Prostate gland (tissue), 2 donors: ENCODE measurements at regions not wholly inside any gene's neighbourhood (a gene's known extent, or its start where the extent isn't known, plus 50 kb on each side); places are given as distances from the start of the nearest gene placed in this dataset.

ENCODE experiments used
- DNase-seq: peaks from one replicate; pipeline ENCODE4 v3.0.0-alpha.2; 2019; ENCODE audit warnings: low spot score
- H3K27ac ChIP-seq, 2 donors: fragments of 200-600 bp; sonication (generic); 2 replicates each; pipeline ENCODE4 v1.5.1; 2017 to 2019
- H3K27me3 ChIP-seq: fragments of 200-600 bp; sonication (generic); replicated peaks from 2 replicates; pipeline ENCODE4 v1.5.1; 2019; ENCODE audit not compliant: insufficient read depth
- H3K36me3 ChIP-seq, 2 donors: fragments of 200-600 bp; sonication (generic); 1 replicate in 1 of 2; 2 replicates in 1 of 2; pipeline versions ENCODE4 v1.5.1 to v1.8.1; 2017 to 2019
- H3K4me1 ChIP-seq: fragments of 200-600 bp; sonication (generic); replicated peaks from 2 replicates; pipeline ENCODE4 v1.5.1; 2019
- H3K4me3 ChIP-seq, 2 donors: fragments of 200-600 bp; sonication (generic); 2 replicates each; pipeline ENCODE4 v1.5.1; 2017 to 2019
- H3K9me3 ChIP-seq: fragments of 200-600 bp; sonication (generic); 2 replicates; pipeline ENCODE4 v1.5.1; 2017
- POLR2A ChIP-seq: fragments of 450-650 bp; IDR thresholded peaks from one replicate; pipeline ENCODE4 v1.6.1; 2016; ENCODE audit warnings: antibody characterized with exemption, mild to moderate bottlenecking
- POLR2AphosphoS5 ChIP-seq: sonication (generic); formaldehyde crosslinking; IDR thresholded peaks from one replicate; pipeline ENCODE4 v1.6.1; 2017; ENCODE audit warnings: antibody characterized with exemption
- WGBS: methylation state at CpG from one replicate; pipeline ENCODE4 v1.1.5; 2018; 5-methylcytosine and 5-hydroxymethylcytosine counted together
- intact Hi-C: fragments of 100-400 bp; cut with DNase I; formaldehyde crosslinking; loops from one replicate; pipeline ENCODE4 v1.14.2; 2022
- TF ChIP-seq, protein P1 (sequence below), 4 experiments: fragments of 200-600 bp in 2 of 4; fragments of 450-650 bp in 2 of 4; sonication (generic) in 2 of 4; IDR thresholded peaks; 1 replicate in 3 of 4; 2 replicates in 1 of 4; pipeline ENCODE4 v1.5.1; 2016 to 2019; ENCODE audit warnings: antibody characterized with exemption in 4 of 4, mild to moderate bottlenecking in 2 of 4, moderate library complexity in 2 of 4

DNA sequence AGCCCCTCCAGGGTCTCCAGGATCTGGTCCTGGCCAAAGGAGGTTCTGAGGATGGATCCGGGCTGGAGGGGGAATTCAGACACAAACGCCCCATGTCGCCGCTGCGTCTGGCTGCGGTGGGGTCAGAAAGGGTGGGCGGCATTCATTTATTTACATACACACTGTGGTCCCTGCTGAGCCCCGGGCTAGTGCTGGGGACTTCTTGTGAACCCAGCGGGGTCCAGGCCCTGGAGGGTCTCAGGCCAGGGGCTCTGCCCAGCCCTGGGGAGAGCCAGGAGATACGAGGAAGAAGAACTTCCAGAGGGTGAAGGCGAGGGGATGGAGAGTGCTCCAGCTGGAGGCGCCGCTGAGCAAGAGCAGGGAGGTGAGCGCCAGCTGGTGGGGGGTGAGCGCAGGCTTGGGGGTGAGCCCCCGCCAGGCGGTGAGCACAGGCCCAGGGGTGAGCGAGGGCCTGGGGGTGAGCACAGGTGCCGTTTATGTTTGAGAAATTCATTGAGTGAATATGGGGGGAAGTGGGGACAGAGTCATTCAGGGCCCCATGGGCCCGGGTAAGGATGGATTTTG, 68.1 kb downstream of the NCOR2 start:
- no peaks in the 10 kb centered on the region for H3K36me3 ChIP-seq
- H3K4me1 ChIP-seq, result peaks cover 32% of the 10 kb centered on the region
- peak overlapping the region; percentile 52 to 66 for H3K27ac ChIP-seq
- 76% methylated on average over 20 of the region's 20 CpGs for WGBS
- TF ChIP-seq POLR2A (no peak), POLR2AphosphoS5 (no peak)
- TF ChIP-seq, protein P1, sequence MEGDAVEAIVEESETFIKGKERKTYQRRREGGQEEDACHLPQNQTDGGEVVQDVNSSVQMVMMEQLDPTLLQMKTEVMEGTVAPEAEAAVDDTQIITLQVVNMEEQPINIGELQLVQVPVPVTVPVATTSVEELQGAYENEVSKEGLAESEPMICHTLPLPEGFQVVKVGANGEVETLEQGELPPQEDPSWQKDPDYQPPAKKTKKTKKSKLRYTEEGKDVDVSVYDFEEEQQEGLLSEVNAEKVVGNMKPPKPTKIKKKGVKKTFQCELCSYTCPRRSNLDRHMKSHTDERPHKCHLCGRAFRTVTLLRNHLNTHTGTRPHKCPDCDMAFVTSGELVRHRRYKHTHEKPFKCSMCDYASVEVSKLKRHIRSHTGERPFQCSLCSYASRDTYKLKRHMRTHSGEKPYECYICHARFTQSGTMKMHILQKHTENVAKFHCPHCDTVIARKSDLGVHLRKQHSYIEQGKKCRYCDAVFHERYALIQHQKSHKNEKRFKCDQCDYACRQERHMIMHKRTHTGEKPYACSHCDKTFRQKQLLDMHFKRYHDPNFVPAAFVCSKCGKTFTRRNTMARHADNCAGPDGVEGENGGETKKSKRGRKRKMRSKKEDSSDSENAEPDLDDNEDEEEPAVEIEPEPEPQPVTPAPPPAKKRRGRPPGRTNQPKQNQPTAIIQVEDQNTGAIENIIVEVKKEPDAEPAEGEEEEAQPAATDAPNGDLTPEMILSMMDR (IDR thresholded peaks at IDR 0.05), result no peak
- no peak overlapping the region for H3K4me3 ChIP-seq
- no peaks in the 10 kb centered on the region for H3K9me3 ChIP-seq
- H3K27me3 ChIP-seq, result no peaks in the 10 kb centered on the region
- no peak for DNase-seq
- intact Hi-C loops, result loop anchor here (5.0 kb wide), 1 partner anchor 42 kb away; no protein-coding TSS in a partner anchor

DNA sequence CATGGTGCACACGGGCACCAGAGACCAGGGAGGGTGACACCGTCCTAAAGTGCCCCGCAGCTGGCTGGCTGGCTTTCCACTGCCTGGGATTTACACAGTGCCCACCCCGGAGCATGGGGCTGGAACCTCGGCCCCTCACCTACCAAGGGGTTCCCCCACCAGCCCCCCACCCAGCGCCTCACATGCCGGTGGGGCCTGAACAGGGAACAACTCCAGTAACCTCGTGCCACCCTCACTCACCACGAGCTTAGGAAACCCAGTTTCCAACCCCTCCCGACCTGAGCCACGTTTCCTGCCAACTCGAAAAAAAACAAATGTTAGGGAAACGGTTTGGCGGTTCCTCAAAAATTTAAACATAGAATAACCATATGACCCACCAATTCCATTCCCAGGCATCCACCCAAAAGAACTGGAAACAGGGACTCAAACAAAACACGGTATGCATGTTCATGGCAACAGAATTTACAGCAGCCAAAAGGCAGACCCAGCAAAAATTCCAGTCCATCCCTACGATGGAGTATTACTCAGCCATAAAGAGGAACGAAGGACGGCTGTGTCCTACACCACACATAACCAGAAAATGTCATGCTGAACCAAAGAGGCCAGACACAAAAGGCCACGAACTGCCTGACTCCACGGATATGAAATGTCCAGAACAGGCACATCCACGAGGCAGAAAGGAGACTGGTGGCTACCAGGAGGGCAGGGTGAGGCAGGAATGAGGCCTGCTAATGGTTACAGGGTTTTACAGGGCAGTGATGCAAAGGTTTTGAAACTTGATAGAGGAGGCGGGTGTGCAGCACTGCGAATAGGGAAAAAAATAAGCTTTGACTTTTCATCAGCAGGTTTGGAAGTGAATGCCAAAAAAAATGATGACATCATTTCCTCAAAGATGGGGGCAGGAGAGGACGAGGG, 68.9 kb downstream of the NCOR2 start:
- Histone ChIP-seq H3K4me3 (no peak overlapping the region), H3K27ac (peak overlapping the region; percentile 52 to 66), H3K36me3 (no peaks in the 10 kb centered on the region), H3K27me3 (no peaks in the 10 kb centered on the region), H3K4me1 (peaks cover 31% of the 10 kb centered on the region), H3K9me3 (no peaks in the 10 kb centered on the region)
- WGBS, result 35% methylated on average over 23 of the region's 24 CpGs
- intact Hi-C loops, result loop anchor here (5.0 kb wide), 1 partner anchor 41 kb away; no protein-coding TSS in a partner anchor
- no peak for DNase-seq
- TF ChIP-seq POLR2A, result no peak
- no peak for TF ChIP-seq POLR2AphosphoS5
- TF ChIP-seq, protein P1 (IDR thresholded peaks at IDR 0.05), result no peak

DNA sequence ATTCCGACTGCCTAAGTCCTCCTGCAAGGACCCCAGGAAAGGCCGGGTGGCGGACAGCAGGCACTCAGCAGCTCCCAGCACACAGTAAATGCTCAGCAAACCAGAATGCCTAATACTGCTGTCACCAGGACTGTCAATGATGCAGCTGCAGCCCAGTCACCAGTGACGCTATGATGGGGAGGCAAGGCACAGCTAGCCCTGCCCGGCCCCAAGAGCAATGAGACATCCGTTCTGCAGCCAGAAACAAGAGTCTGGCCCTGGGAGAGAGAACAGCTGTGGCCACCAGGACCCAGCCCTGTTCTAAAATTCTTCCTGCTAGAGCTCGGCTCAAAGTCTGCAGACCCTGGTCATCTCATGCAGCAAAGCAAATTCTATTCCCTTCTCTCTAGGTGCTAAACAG, 69.8 kb downstream of the NCOR2 start:
- Histone ChIP-seq H3K4me3 (no peak overlapping the region), H3K36me3 (no peaks in the 10 kb centered on the region), H3K4me1 (peaks cover 31% of the 10 kb centered on the region), H3K27me3 (no peaks in the 10 kb centered on the region), H3K9me3 (no peaks in the 10 kb centered on the region), H3K27ac (peak overlapping the region; percentile 52 to 66)
- intact Hi-C loops, result loop anchor here (5.0 kb wide), 1 partner anchor 40 kb away; no protein-coding TSS in a partner anchor
- no peak for DNase-seq
- TF ChIP-seq, protein P1 (IDR thresholded peaks at IDR 0.05), result no peak
- no peak for TF ChIP-seq POLR2A
- no peak for TF ChIP-seq POLR2AphosphoS5
- WGBS, result 55% methylated on average over 7 of the region's 7 CpGs

DNA sequence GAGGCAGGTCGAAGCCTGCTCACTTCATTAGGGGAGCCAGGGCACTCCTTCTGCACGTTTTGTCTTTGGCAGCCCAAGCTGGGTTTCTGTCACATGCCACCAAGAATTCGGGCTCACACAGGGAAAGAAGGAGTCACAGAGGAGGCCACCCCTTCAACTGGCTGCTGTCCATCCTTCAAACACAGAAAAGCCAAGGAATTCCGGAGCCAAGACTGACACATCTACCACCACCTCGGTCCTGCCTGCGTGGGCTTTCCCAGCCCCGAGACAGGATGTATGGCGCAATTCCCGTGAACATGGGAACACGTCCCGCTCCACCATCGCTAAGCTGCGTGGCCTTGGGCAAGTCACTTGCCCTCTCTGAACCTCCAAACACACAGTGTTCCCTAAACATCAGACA, 70.4 kb downstream of the NCOR2 start:
- intact Hi-C loops, result loop anchor here (5.0 kb wide), 1 partner anchor 40 kb away; no protein-coding TSS in a partner anchor
- WGBS, result 54% methylated on average over 13 of the region's 13 CpGs
- H3K36me3 ChIP-seq, result no peaks in the 10 kb centered on the region
- H3K4me3 ChIP-seq, result no peak overlapping the region
- DNase-seq, result no peak
- peak overlapping the region; percentile 1 to 66 for H3K27ac ChIP-seq
- TF ChIP-seq POLR2AphosphoS5, result peak; percentile 9
- TF ChIP-seq POLR2A, result no peak
- H3K4me1 ChIP-seq, result peaks cover 31% of the 10 kb centered on the region
- no peaks in the 10 kb centered on the region for H3K27me3 ChIP-seq
- H3K9me3 ChIP-seq, result no peaks in the 10 kb centered on the region

DNA sequence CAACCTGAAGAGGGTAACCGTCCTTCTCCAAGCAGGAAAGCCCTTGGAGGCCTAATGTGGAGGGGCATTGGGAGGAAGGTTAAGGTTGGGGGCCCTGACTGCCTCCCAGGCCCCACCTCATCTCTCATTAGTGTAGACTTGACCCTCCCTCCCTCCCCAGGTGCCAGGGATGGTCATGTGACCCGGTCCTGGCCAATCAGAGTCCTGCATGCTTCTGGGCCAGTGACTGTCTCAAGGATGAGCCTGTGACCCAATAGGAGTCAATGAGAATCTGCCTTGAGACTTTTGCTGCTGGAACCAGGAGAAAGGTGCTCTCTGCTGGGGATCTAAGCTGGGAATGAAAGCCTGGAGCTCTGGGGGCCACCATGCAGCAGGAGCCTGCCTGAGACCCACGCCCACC, 70.8 kb downstream of the NCOR2 start:
- no peak for DNase-seq
- no peak overlapping the region for H3K4me3 ChIP-seq
- H3K9me3 ChIP-seq, result no peaks in the 10 kb centered on the region
- H3K27me3 ChIP-seq, result no peaks in the 10 kb centered on the region
- peak overlapping the region in 1 of 2 donors; percentile 66 for H3K27ac ChIP-seq
- no peaks in the 10 kb centered on the region for H3K36me3 ChIP-seq
- H3K4me1 ChIP-seq, result peaks cover 28% of the 10 kb centered on the region
- intact Hi-C loops, result loop anchor here (5.0 kb wide), 1 partner anchor 39 kb away; no protein-coding TSS in a partner anchor
- 74% methylated on average over 3 of the region's 3 CpGs for WGBS
- TF ChIP-seq POLR2A (no peak), POLR2AphosphoS5 (no peak)
- TF ChIP-seq, protein P1 (IDR thresholded peaks at IDR 0.05), result no peak
